HepG2 (cell line): ENCODE measurements at regions not wholly inside any gene's neighbourhood (a gene's known extent, or its start where the extent isn't known, plus 50 kb on each side); places are given as distances from the start of the nearest gene placed in this dataset.

Source experiments
- ATAC-seq: fragments of 200-7000 bp; cut with Tn5 transposase; 3 replicates; pipeline ENCODE4 v1.9.1; 2020; ENCODE audit warnings: mild to moderate bottlenecking, moderate library complexity
- BruUV-seq: library from RNA; stranded (reverse); fragments of 400-500 nt; replicated peaks from 2 replicates; lab custom pipeline; 2021; lab: Mats Ljungman, UMichigan
- CTCF ChIA-PET: fragments of 300-600 bp; formaldehyde crosslinking; extraction: SDS; loops from one replicate; lab custom pipeline; 2021; ENCODE audit warnings: low total read pairs, inconsistent platforms, low intra/inter-chr PET ratio; lab: Yijun Ruan, JAX
- POLR2A ChIA-PET: fragments of 350-600 bp; sonication (Branson Sonifier 250); formaldehyde crosslinking; loops from one replicate; lab custom pipeline; 2020; ENCODE audit warnings: antibody characterized with exemption, inconsistent platforms; lab: Yijun Ruan, JAX
- DNase-seq: peaks from one replicate; pipeline ENCODE4 v3.0.0-alpha.2; 2015; ENCODE audit warnings: low spot score
- FAIRE-seq: peaks from 3 replicates; lab custom pipeline; 2011; peaks lifted over from hg19 to GRCh38; lab: Jason Lieb, UNC
- H2AFZ ChIP-seq: one replicate; pipeline ENCODE4 v1.6.1; 2011; ENCODE audit warnings: low read length, inconsistent platforms
- H3K27ac ChIP-seq: fragments of 300-600 bp; 3 replicates; pipeline ENCODE4 v1.8.0; 2011; ENCODE audit warnings: mixed run types, mild to moderate bottlenecking, mixed read lengths, low read length, inconsistent platforms; ENCODE audit not compliant: insufficient read depth; ENCODE audit errors: extremely low read length
- H3K27me3 ChIP-seq, 2 experiments: fragments of 200-600 bp in 1 of 2; 2 replicates in 1 of 2; 3 replicates in 1 of 2; pipeline versions ENCODE4 v1.6.0 to v1.8.0; 2011; ENCODE audit warnings: low read length in 2 of 2, mild to moderate bottlenecking in 2 of 2, moderate library complexity in 2 of 2, inconsistent platforms in 1 of 2; ENCODE audit not compliant: insufficient read depth in 2 of 2, control insufficient read depth in 1 of 2
- H3K36me3 ChIP-seq, 2 experiments: fragments of 200-600 bp in 1 of 2; replicated peaks in 1 of 2; 2 replicates in 1 of 2; 3 replicates in 1 of 2; pipeline versions ENCODE4 v1.5.1 to v1.8.0; 2011; ENCODE audit warnings: low read length in 2 of 2, inconsistent platforms in 1 of 2; ENCODE audit not compliant: insufficient read depth in 2 of 2, control insufficient read depth in 1 of 2
- H3K4me1 ChIP-seq: 2 replicates; pipeline ENCODE4 v1.5.1; 2012; ENCODE audit warnings: low read length, inconsistent platforms; ENCODE audit not compliant: insufficient read depth
- H3K4me2 ChIP-seq: 2 replicates; pipeline ENCODE4 v1.6.0; 2011; ENCODE audit warnings: low read depth, low read length, inconsistent platforms
- H3K4me3 ChIP-seq, 3 experiments: fragments of 200-600 bp in 1 of 3; sonication (generic), shearing (Covaris generic) in 1 of 3; replicated peaks in 1 of 3; 2 replicates each; pipeline ENCODE4 v1.5.1; 2011 to 2016; ENCODE audit warnings: low read length in 3 of 3, inconsistent platforms in 2 of 3, low read depth in 2 of 3, mild to moderate bottlenecking in 2 of 3, control low read depth in 1 of 3, mixed read lengths in 1 of 3; ENCODE audit not compliant: insufficient read depth in 1 of 3
- H3K79me2 ChIP-seq: one replicate; pipeline ENCODE4 v1.6.1; 2011; ENCODE audit warnings: low read length, inconsistent platforms; ENCODE audit not compliant: insufficient read depth
- H3K9ac ChIP-seq: 2 replicates; pipeline ENCODE4 v1.6.0; 2011; ENCODE audit warnings: mild to moderate bottlenecking, low read depth, low read length, inconsistent platforms; ENCODE audit not compliant: insufficient read depth
- H3K9me3 ChIP-seq: 2 replicates; pipeline ENCODE4 v1.5.1; 2012; ENCODE audit warnings: mild to moderate bottlenecking, low read length
- H4K20me1 ChIP-seq: 2 replicates; pipeline ENCODE4 v1.6.0; 2011; ENCODE audit warnings: inconsistent platforms, mild to moderate bottlenecking, low read length, moderate library complexity; ENCODE audit not compliant: insufficient read depth
- DNMT1 ChIP-seq: sonication (generic); formaldehyde crosslinking; IDR thresholded peaks from 2 replicates; pipeline ENCODE4 v1.5.1; 2020; ENCODE audit warnings: mild to moderate bottlenecking, missing genetic modification reagents
- ELK4 ChIP-seq: sonication (generic); formaldehyde crosslinking; IDR thresholded peaks from 2 replicates; pipeline ENCODE4 v1.9.0; 2021; ENCODE audit warnings: missing genetic modification reagents, borderline replicate concordance
- STAT6 ChIP-seq: sonication (generic); formaldehyde crosslinking; IDR thresholded peaks from 2 replicates; pipeline ENCODE4 v1.4.0; 2020; ENCODE audit warnings: missing genetic modification reagents, mild to moderate bottlenecking, borderline replicate concordance
- TEAD3 ChIP-seq: optimal IDR thresholded peaks from 2 replicates; pipeline ENCODE3; 2016; ENCODE audit warnings: borderline replicate concordance
- ZBTB46 ChIP-seq: sonication (generic); formaldehyde crosslinking; IDR thresholded peaks from 2 replicates; pipeline ENCODE4 v1.4.0; 2020; ENCODE audit warnings: mild to moderate bottlenecking, missing genetic modification reagents, borderline replicate concordance
- ZKSCAN1 ChIP-seq: fragments of 150-350 bp; IDR thresholded peaks from 2 replicates; pipeline ENCODE4 v1.6.1; 2014; ENCODE audit warnings: low read length
- ZNF292 ChIP-seq: sonication (generic); formaldehyde crosslinking; IDR thresholded peaks from 2 replicates; pipeline ENCODE4 v1.8.1; 2022; ENCODE audit warnings: mild to moderate bottlenecking, low read depth, missing genetic modification reagents, borderline replicate concordance
- ZNF556 ChIP-seq: sonication (generic); formaldehyde crosslinking; IDR thresholded peaks from 2 replicates; pipeline ENCODE4 v1.4.0; 2020; ENCODE audit warnings: mild to moderate bottlenecking, missing genetic modification reagents, borderline replicate concordance
- WGBS: methylation state at CpG from one replicate; pipeline ENCODE4 v1.1.6; 2017; ENCODE audit warnings: low lambda C conversion rate; 5-methylcytosine and 5-hydroxymethylcytosine counted together
- in situ Hi-C: cut with HindIII; loops from 2 replicates; pipeline ENCODE4 v1.10.0; 2017; ENCODE audit warnings: low pct_unique_long_range_greater_than_20kb; ENCODE audit not compliant: extremely low pct_ligation_motif_present
- intact Hi-C: fragments of 100-400 bp; cut with micrococcal nuclease; formaldehyde crosslinking; loops from one replicate; pipeline ENCODE4 v1.10.0; 2022; ENCODE audit not compliant: unreplicated experiment
- TF ChIP-seq, protein P1 (sequence below): sonication (generic); formaldehyde crosslinking; IDR thresholded peaks from 2 replicates; pipeline ENCODE4 v1.4.0; 2020; ENCODE audit warnings: missing genetic modification reagents, borderline replicate concordance

DNA sequence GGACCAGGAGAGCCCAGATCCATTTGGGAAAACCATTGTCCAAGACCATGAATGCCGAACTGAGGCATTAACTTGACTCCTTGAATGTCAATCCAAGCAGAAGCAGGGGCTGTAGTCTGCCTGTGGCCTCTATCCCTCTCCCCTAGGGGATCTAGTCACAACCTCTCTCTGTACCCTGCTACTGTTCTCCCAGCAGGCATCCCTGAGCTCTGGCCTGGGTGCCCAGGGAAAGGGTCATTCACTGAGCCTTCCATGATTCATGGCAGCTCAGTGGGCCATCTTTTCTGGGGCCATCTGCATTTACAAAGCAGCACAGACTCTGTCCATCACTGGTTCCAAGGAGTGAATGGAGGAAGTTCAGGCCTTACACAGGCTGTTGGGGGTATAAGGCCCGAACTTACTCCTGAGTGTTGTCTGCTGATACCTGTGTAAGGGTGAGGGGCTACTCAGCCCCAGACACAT, 151.8 kb downstream of the ZFP36L2 start:
- Histone ChIP-seq H3K9ac (no peak overlapping the region), H2AFZ (no peak overlapping the region), H3K27ac (no peak overlapping the region), H3K36me3 (no peaks in the 10 kb centered on the region), H3K9me3 (no peaks in the 10 kb centered on the region), H3K4me3 (no peak overlapping the region), H3K4me1 (peaks cover 64% of the 10 kb centered on the region), H3K79me2 (no peaks in the 10 kb centered on the region), H3K4me2 (no peak overlapping the region), H4K20me1 (no peaks in the 10 kb centered on the region), H3K27me3 (no peaks in the 10 kb centered on the region)
- no TSS peak for BruUV-seq
- ATAC-seq = no peak
- in situ Hi-C loops = no loop called here
- intact Hi-C loops = loop anchor here (2.0 kb wide), 1 partner anchor 14 kb away; no protein-coding TSS in a partner anchor
- WGBS = 77% methylated on average over 2 of the region's 2 CpGs
- POLR2A ChIA-PET = no interaction called here
- CTCF ChIA-PET = no interaction called here
- TF ChIP-seq ZNF556 (CRISPR knock-in tag) (0 out of 2 replicates have a peak, but pooled peaks have one; percentile 29), TEAD3 (CRISPR knock-in tag) (peak; percentile 2), ELK4 (no peak), ZBTB46 (0 out of 2 replicates have a peak, but pooled peaks have one; percentile 29)
- no peak for DNase-seq
- no peak for FAIRE-seq

GRCh38 chr2:43074052-43074451, 152.4 kb downstream of the ZFP36L2 start:
- in situ Hi-C loops = no loop called here
- no TSS peak for BruUV-seq
- 92% methylated on average over 2 of the region's 2 CpGs for WGBS
- H2AFZ ChIP-seq = no peak overlapping the region
- no peak for FAIRE-seq
- no peaks in the 10 kb centered on the region for H4K20me1 ChIP-seq
- H3K4me1 ChIP-seq = peaks cover 70% of the 10 kb centered on the region
- no peaks in the 10 kb centered on the region for H3K79me2 ChIP-seq
- no peak overlapping the region for H3K27ac ChIP-seq
- H3K27me3 ChIP-seq = no peaks in the 10 kb centered on the region
- ChIA-PET POLR2A (interaction anchor here (0.7 to 1.4 kb wide), 3 partner anchors 15 to 263 kb away, joined by 3 to 4 read pairs (median 3); no protein-coding TSS in a partner anchor), CTCF (no interaction called here)
- H3K4me3 ChIP-seq = no peak overlapping the region
- H3K9ac ChIP-seq = no peak overlapping the region
- H3K9me3 ChIP-seq = no peaks in the 10 kb centered on the region
- no peak overlapping the region for H3K4me2 ChIP-seq
- ATAC-seq = no peak
- DNase-seq = no peak
- intact Hi-C loops = loop anchor here (2.0 kb wide), 1 partner anchor 15 kb away; no protein-coding TSS in a partner anchor
- no peak for TF ChIP-seq ZNF292 (CRISPR knock-in tag)
- no peak for TF ChIP-seq STAT6 (CRISPR knock-in tag)
- TF ChIP-seq, protein P1, sequence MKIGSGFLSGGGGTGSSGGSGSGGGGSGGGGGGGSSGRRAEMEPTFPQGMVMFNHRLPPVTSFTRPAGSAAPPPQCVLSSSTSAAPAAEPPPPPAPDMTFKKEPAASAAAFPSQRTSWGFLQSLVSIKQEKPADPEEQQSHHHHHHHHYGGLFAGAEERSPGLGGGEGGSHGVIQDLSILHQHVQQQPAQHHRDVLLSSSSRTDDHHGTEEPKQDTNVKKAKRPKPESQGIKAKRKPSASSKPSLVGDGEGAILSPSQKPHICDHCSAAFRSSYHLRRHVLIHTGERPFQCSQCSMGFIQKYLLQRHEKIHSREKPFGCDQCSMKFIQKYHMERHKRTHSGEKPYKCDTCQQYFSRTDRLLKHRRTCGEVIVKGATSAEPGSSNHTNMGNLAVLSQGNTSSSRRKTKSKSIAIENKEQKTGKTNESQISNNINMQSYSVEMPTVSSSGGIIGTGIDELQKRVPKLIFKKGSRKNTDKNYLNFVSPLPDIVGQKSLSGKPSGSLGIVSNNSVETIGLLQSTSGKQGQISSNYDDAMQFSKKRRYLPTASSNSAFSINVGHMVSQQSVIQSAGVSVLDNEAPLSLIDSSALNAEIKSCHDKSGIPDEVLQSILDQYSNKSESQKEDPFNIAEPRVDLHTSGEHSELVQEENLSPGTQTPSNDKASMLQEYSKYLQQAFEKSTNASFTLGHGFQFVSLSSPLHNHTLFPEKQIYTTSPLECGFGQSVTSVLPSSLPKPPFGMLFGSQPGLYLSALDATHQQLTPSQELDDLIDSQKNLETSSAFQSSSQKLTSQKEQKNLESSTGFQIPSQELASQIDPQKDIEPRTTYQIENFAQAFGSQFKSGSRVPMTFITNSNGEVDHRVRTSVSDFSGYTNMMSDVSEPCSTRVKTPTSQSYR (CRISPR knock-in tag) = no peak
- TF ChIP-seq DNMT1 = no peak
- TF ChIP-seq ZKSCAN1 = no peak
- TF ChIP-seq, all 625 proteins: peak for 0
- no peaks in the 10 kb centered on the region for H3K36me3 ChIP-seq
